MM.1S (cell line): ENCODE measurements at regions not wholly inside any gene's neighbourhood (a gene's known extent, or its start where the extent isn't known, plus 50 kb on each side); places are given as distances from the start of the nearest gene placed in this dataset.

ENCODE experiments used
- DNase-seq: peaks from one replicate; pipeline ENCODE4 v3.0.0-alpha.2; 2015
- H2AFZ ChIP-seq: fragments of 300-600 bp; sonication (generic); 2 replicates; pipeline ENCODE4 v1.6.0; 2016; ENCODE audit warnings: antibody characterized with exemption, low read length
- H3F3A ChIP-seq: fragments of 300-600 bp; sonication (generic); 2 replicates; pipeline ENCODE4 v1.6.1; 2016; ENCODE audit warnings: mild to moderate bottlenecking, antibody characterized with exemption, low read length, moderate library complexity, mixed read lengths; ENCODE audit not compliant: insufficient read depth
- H3K27ac ChIP-seq: fragments of 300-600 bp; sonication (generic); 2 replicates; pipeline ENCODE4 v1.5.1; 2016; ENCODE audit warnings: mild to moderate bottlenecking, low read length
- H3K27me3 ChIP-seq: fragments of 300-600 bp; sonication (generic); replicated peaks from 2 replicates; pipeline ENCODE4 v1.6.0; 2016; ENCODE audit warnings: low read length; ENCODE audit not compliant: insufficient read depth
- H3K36me3 ChIP-seq: fragments of 300-600 bp; sonication (generic); replicated peaks from 2 replicates; pipeline ENCODE4 v1.6.1; 2016; ENCODE audit warnings: mild to moderate bottlenecking, low read length, mixed read lengths; ENCODE audit not compliant: insufficient read depth
- H3K4me1 ChIP-seq: fragments of 300-600 bp; sonication (generic); 2 replicates; pipeline ENCODE4 v1.6.1; 2016; ENCODE audit warnings: low read length, mixed read lengths
- H3K4me2 ChIP-seq: fragments of 300-600 bp; sonication (generic); 2 replicates; pipeline ENCODE4 v1.6.0; 2016; ENCODE audit warnings: low read depth, low read length
- H3K4me3 ChIP-seq: fragments of 300-600 bp; sonication (generic); 2 replicates; pipeline ENCODE4 v1.5.1; 2016; ENCODE audit warnings: low read length, mixed read lengths
- H3K79me2 ChIP-seq: fragments of 300-600 bp; sonication (generic); 2 replicates; pipeline ENCODE4 v1.6.1; 2016; ENCODE audit warnings: mixed run types, low read length, mixed read lengths
- H3K9ac ChIP-seq: fragments of 300-600 bp; sonication (generic); 2 replicates; pipeline ENCODE4 v1.6.1; 2016; ENCODE audit warnings: low read length, mixed read lengths
- H3K9me2 ChIP-seq: fragments of 300-600 bp; sonication (generic); replicated peaks from 2 replicates; pipeline ENCODE4 v1.6.1; 2016; ENCODE audit warnings: mild to moderate bottlenecking, low read length, mixed read lengths; ENCODE audit not compliant: insufficient read depth
- H3K9me3 ChIP-seq: fragments of 300-600 bp; sonication (generic); replicated peaks from 2 replicates; pipeline ENCODE4 v1.6.1; 2016; ENCODE audit warnings: mild to moderate bottlenecking, low read length, mixed read lengths; ENCODE audit not compliant: insufficient read depth
- H4K20me1 ChIP-seq: fragments of 300-600 bp; sonication (generic); 2 replicates; pipeline ENCODE4 v1.6.1; 2016; ENCODE audit warnings: mild to moderate bottlenecking, low read length, moderate library complexity, mixed read lengths; ENCODE audit not compliant: insufficient read depth
- CTCF ChIP-seq: fragments of 300-600 bp; sonication (generic); IDR thresholded peaks from 2 replicates; pipeline ENCODE4 v1.5.1; 2016; ENCODE audit warnings: antibody characterized with exemption, low read length, mixed read lengths
- EZH2 ChIP-seq: fragments of 300-600 bp; sonication (generic); optimal IDR thresholded peaks from 2 replicates; pipeline ENCODE3; 2017; ENCODE audit warnings: low read depth, mild to moderate bottlenecking, antibody characterized with exemption, low read length, mixed read lengths
- EZH2phosphoT487 ChIP-seq: fragments of 300-600 bp; sonication (generic); IDR thresholded peaks from 2 replicates; pipeline ENCODE4 v1.6.1; 2018; ENCODE audit warnings: antibody characterized with exemption, low read length

- Histone ChIP-seq H3K9me2 (no peaks in the 10 kb centered on the region), H3K4me2 (no peak overlapping the region), H3K9ac (no peak overlapping the region), H3K36me3 (no peaks in the 10 kb centered on the region), H3K9me3 (no peaks in the 10 kb centered on the region), H3K79me2 (no peaks in the 10 kb centered on the region), H3K4me3 (no peak overlapping the region), H2AFZ (no peak overlapping the region), H3F3A (no peaks in the 10 kb centered on the region), H4K20me1 (no peaks in the 10 kb centered on the region), H3K27ac (no peak overlapping the region), H3K4me1 (no peaks in the 10 kb centered on the region), H3K27me3 (peaks cover 21% of the 10 kb centered on the region)
- TF ChIP-seq EZH2 (no peak), CTCF (no peak), EZH2phosphoT487 (no peak)
- no peak for DNase-seq
These were observed 190.7 kb downstream of the CCT6B start for GRCh38 chr17:34770586-34770985.

- H3K4me3 ChIP-seq = no peak overlapping the region
- H3K27ac ChIP-seq = no peak overlapping the region
- H3K27me3 ChIP-seq = peaks cover 21% of the 10 kb centered on the region
- H4K20me1 ChIP-seq = no peaks in the 10 kb centered on the region
- no peak overlapping the region for H3K4me2 ChIP-seq
- no peaks in the 10 kb centered on the region for H3K79me2 ChIP-seq
- TF ChIP-seq CTCF (no peak), EZH2phosphoT487 (no peak), EZH2 (no peak)
- no peaks in the 10 kb centered on the region for H3K9me3 ChIP-seq
- no peak overlapping the region for H3K9ac ChIP-seq
- no peaks in the 10 kb centered on the region for H3K4me1 ChIP-seq
- no peak overlapping the region for H2AFZ ChIP-seq
- no peaks in the 10 kb centered on the region for H3K9me2 ChIP-seq
- no peak for DNase-seq
- H3F3A ChIP-seq = no peaks in the 10 kb centered on the region
- no peaks in the 10 kb centered on the region for H3K36me3 ChIP-seq
These were observed 190.5 kb downstream of the TMEM132E start for GRCh38 chr17:34769899-34770298.

GRCh38 chr17:34769049-34769448 lies 189.7 kb downstream of the TMEM132E start:
- Histone ChIP-seq H3K9me3 (no peaks in the 10 kb centered on the region), H3K79me2 (no peaks in the 10 kb centered on the region), H3K27ac (no peak overlapping the region), H3K4me1 (no peaks in the 10 kb centered on the region), H3K4me3 (no peak overlapping the region), H3K36me3 (no peaks in the 10 kb centered on the region), H3K27me3 (peaks cover 20% of the 10 kb centered on the region), H3K4me2 (no peak overlapping the region), H4K20me1 (no peaks in the 10 kb centered on the region), H3K9me2 (no peaks in the 10 kb centered on the region), H3K9ac (no peak overlapping the region), H2AFZ (no peak overlapping the region), H3F3A (no peaks in the 10 kb centered on the region)
- no peak for DNase-seq
- TF ChIP-seq EZH2phosphoT487 (no peak), EZH2 (no peak), CTCF (no peak)

GRCh38 chr17:34765291-34765690 lies 185.9 kb downstream of the TMEM132E start:
- Histone ChIP-seq H3K4me2 (no peak overlapping the region), H3K4me1 (no peaks in the 10 kb centered on the region), H3K9me3 (no peaks in the 10 kb centered on the region), H3K36me3 (no peaks in the 10 kb centered on the region), H2AFZ (no peak overlapping the region), H4K20me1 (no peaks in the 10 kb centered on the region), H3K4me3 (no peak overlapping the region), H3F3A (no peaks in the 10 kb centered on the region), H3K9ac (no peak overlapping the region), H3K9me2 (no peaks in the 10 kb centered on the region), H3K79me2 (no peaks in the 10 kb centered on the region), H3K27me3 (no peaks in the 10 kb centered on the region), H3K27ac (no peak overlapping the region)
- DNase-seq = no peak
- TF ChIP-seq CTCF (no peak), EZH2phosphoT487 (no peak), EZH2 (no peak)
